ENCODE measurements at regions not wholly inside any gene's neighbourhood (a gene's known extent, or its start where the extent isn't known, plus 50 kb on each side); places are given as distances from the start of the nearest gene placed in this dataset.

GRCh38 chr13:55516610-55517009, 1624.1 kb upstream of the PRR20A start:
- DNase-seq, result no peak

- no peak for DNase-seq
Measured at GRCh38 chr13:55517312-55517711, 1623.4 kb upstream of the PRR20A start.

- DNase-seq, result no peak
Measured at GRCh38 chr13:55528434-55528833, 1612.3 kb upstream of the PRR20A start.

- no peak for DNase-seq
Measured at GRCh38 chr13:55534306-55534705, 1606.4 kb upstream of the PRR20A start.

GRCh38 chr13:55538424-55538823, 1602.3 kb upstream of the PRR20A start:
- DNase-seq, result no peak

GRCh38 chr13:55543053-55543452, 1597.7 kb upstream of the PRR20A start:
- DNase-seq, result no peak

- DNase-seq, result no peak
Measured at GRCh38 chr13:55550624-55551023, 1590.1 kb upstream of the PRR20A start.

GRCh38 chr13:55553701-55554100, 1587.0 kb upstream of the PRR20A start:
- DNase-seq, result no peak

GRCh38 chr13:55554741-55555140, 1586.0 kb upstream of the PRR20A start:
- DNase-seq, result no peak

- DNase-seq, result no peak
Measured at GRCh38 chr13:55560331-55560730, 1580.4 kb upstream of the PRR20A start.

- DNase-seq, result no peak
Measured at GRCh38 chr13:55563267-55563666, 1577.5 kb upstream of the PRR20A start.

- DNase-seq, result no peak
Measured at GRCh38 chr13:55566334-55566733, 1574.4 kb upstream of the PRR20A start.

GRCh38 chr13:55566779-55567178, 1573.9 kb upstream of the PRR20A start:
- DNase-seq, result no peak

GRCh38 chr13:55567721-55568625, 1572.7 kb upstream of the PRR20A start:
- DNase-seq, result no peak

GRCh38 chr13:55569082-55569481, 1571.6 kb upstream of the PRR20A start:
- DNase-seq, result no peak

- DNase-seq, result no peak
Measured at GRCh38 chr13:55569514-55569913, 1571.2 kb upstream of the PRR20A start.

- DNase-seq, result no peak
Measured at GRCh38 chr13:55570371-55570770, 1570.3 kb upstream of the PRR20A start.

GRCh38 chr13:55571237-55571867, 1569.4 kb upstream of the PRR20A start:
- no peak for DNase-seq

- DNase-seq, result no peak
Measured at GRCh38 chr13:55572408-55572807, 1568.3 kb upstream of the PRR20A start.

GRCh38 chr13:55572862-55573261, 1567.9 kb upstream of the PRR20A start:
- no peak for DNase-seq

GRCh38 chr13:55573565-55573964, 1567.2 kb upstream of the PRR20A start:
- DNase-seq, result no peak

- DNase-seq, result no peak
Measured at GRCh38 chr13:55576389-55576788, 1564.3 kb upstream of the PRR20A start.

- no peak for DNase-seq
Measured at GRCh38 chr13:55577082-55577846, 1563.5 kb upstream of the PRR20A start.

- no peak for DNase-seq
Measured at GRCh38 chr13:55577847-55578210, 1562.9 kb upstream of the PRR20A start.

Data from activated gamma-delta T cell (primary cell).